ENCODE measurements at regions not wholly inside any gene's neighbourhood (a gene's known extent, or its start where the extent isn't known, plus 50 kb on each side); places are given as distances from the start of the nearest gene placed in this dataset.

DNA sequence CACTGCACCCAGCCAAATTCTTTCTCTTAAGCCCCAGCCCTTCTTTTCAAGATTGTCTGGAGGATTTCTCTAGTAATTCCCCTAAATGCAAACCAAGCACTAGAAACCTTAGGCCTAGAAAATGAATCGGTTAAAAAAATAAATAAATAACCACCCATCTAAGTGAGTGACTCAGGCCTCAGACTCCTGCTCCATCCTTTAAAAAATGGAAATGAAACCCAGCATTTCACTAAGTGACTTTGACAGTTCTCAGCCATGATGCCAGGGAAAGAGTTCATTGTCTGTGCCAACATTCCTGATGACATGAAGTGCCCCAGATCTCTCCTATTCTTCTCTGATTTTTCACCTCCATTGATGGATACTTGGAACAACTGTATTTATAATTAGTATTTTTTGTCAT is 415.2 kb upstream of the DAB1 start:
- TF ChIP-seq CTCF (conservative IDR thresholded peaks at IDR 0.05) (no peak), EZH2 (IDR thresholded peaks at IDR 0.05; ENCODE audit: low read depth) (no peak)

All from PC-9 (cell line).